Spinal cord (tissue), 9 donors: ENCODE measurements at regions not wholly inside any gene's neighbourhood (a gene's known extent, or its start where the extent isn't known, plus 50 kb on each side); places are given as distances from the start of the nearest gene placed in this dataset.

Experiments used
- DNase-seq, 6 donors: peaks; one replicate each; pipeline versions ENCODE4 v3.0.0 to v3.0.0-alpha.2; 2013 to 2015; ENCODE audit warnings: low spot score in 6 of 6, low read depth in 4 of 6
- H3K27ac ChIP-seq: one replicate; pipeline ENCODE4 v1.5.1; 2013; ENCODE audit warnings: low read depth, low read length, control low read depth
- H3K27me3 ChIP-seq: one replicate; pipeline ENCODE4 v1.6.1; 2013; ENCODE audit warnings: low read length; ENCODE audit not compliant: control insufficient read depth, insufficient read depth
- H3K36me3 ChIP-seq: one replicate; pipeline ENCODE4 v1.6.1; 2013; ENCODE audit warnings: low read length; ENCODE audit not compliant: control insufficient read depth, insufficient read depth
- H3K4me1 ChIP-seq: one replicate; pipeline ENCODE4 v1.6.1; 2013; ENCODE audit warnings: low read length; ENCODE audit not compliant: control insufficient read depth, insufficient read depth
- H3K4me3 ChIP-seq: one replicate; pipeline ENCODE4 v1.5.1; 2013; ENCODE audit warnings: low read depth, low read length, control low read depth
- H3K9me3 ChIP-seq: one replicate; pipeline ENCODE4 v1.6.1; 2013; ENCODE audit warnings: low read length; ENCODE audit not compliant: control insufficient read depth, insufficient read depth
- WGBS: methylation state at CpG from one replicate; pipeline ENCODE4 v1.1.5; 2013; ENCODE audit warnings: missing lambda C conversion rate; ENCODE audit not compliant: insufficient coverage; 5-methylcytosine and 5-hydroxymethylcytosine counted together
- donor health status: healthy.

- no peak overlapping the region for H3K4me3 ChIP-seq
- no peak for DNase-seq
- H3K4me1 ChIP-seq, result no peaks in the 10 kb centered on the region
- no peak overlapping the region for H3K27ac ChIP-seq
- no peaks in the 10 kb centered on the region for H3K9me3 ChIP-seq
- no peaks in the 10 kb centered on the region for H3K27me3 ChIP-seq
- H3K36me3 ChIP-seq, result no peaks in the 10 kb centered on the region
Observed at GRCh38 chr9:115943431-115944165, 210.0 kb upstream of the PAPPA start.

GRCh38 chr9:115944166-115944948 is 209.2 kb upstream of the PAPPA start:
- H3K4me1 ChIP-seq, result no peaks in the 10 kb centered on the region
- no peak overlapping the region for H3K4me3 ChIP-seq
- WGBS, result 60% methylated on average over 9 of the region's 10 CpGs
- DNase-seq, result peak in 1 of 6 donors; percentile 39
- no peaks in the 10 kb centered on the region for H3K36me3 ChIP-seq
- H3K27me3 ChIP-seq, result no peaks in the 10 kb centered on the region
- H3K27ac ChIP-seq, result peak overlapping the region; percentile 13
- H3K9me3 ChIP-seq, result no peaks in the 10 kb centered on the region

GRCh38 chr9:115945009-115945431 is 208.6 kb upstream of the PAPPA start:
- Histone ChIP-seq H3K27ac (no peak overlapping the region), H3K9me3 (no peaks in the 10 kb centered on the region), H3K36me3 (no peaks in the 10 kb centered on the region), H3K4me3 (no peak overlapping the region), H3K27me3 (no peaks in the 10 kb centered on the region), H3K4me1 (no peaks in the 10 kb centered on the region)
- DNase-seq, result peak in 1 of 6 donors; percentile 1

- Histone ChIP-seq H3K4me1 (no peaks in the 10 kb centered on the region), H3K4me3 (no peak overlapping the region), H3K36me3 (no peaks in the 10 kb centered on the region), H3K27me3 (no peaks in the 10 kb centered on the region), H3K27ac (no peak overlapping the region), H3K9me3 (no peaks in the 10 kb centered on the region)
- WGBS, result 67% methylated on average over 1 of the region's 2 CpGs
- no peak for DNase-seq
Observed at GRCh38 chr9:115946530-115946929, 207.1 kb upstream of the PAPPA start.

GRCh38 chr9:115951977-115952376 is 201.6 kb upstream of the PAPPA start:
- H3K27ac ChIP-seq, result no peak overlapping the region

GRCh38 chr9:115952430-115953292 is 200.9 kb upstream of the PAPPA start:
- peak in 1 of 6 donors; percentile 59 for DNase-seq
- Histone ChIP-seq H3K4me3 (no peak overlapping the region), H3K36me3 (no peaks in the 10 kb centered on the region), H3K9me3 (no peaks in the 10 kb centered on the region), H3K27ac (no peak overlapping the region), H3K4me1 (no peaks in the 10 kb centered on the region), H3K27me3 (no peaks in the 10 kb centered on the region)
- WGBS, result 77% methylated on average over 1 of the region's 4 CpGs

More at GRCh38 chr9:115951977-115952376, 201.6 kb upstream of the PAPPA start:
- Histone ChIP-seq H3K9me3 (no peaks in the 10 kb centered on the region), H3K4me3 (no peak overlapping the region), H3K4me1 (no peaks in the 10 kb centered on the region), H3K36me3 (no peaks in the 10 kb centered on the region), H3K27me3 (no peaks in the 10 kb centered on the region)
- no peak for DNase-seq
- no CpG with 5 or more reads among the region's 4 CpGs for WGBS

- Histone ChIP-seq H3K27ac (no peak overlapping the region), H3K36me3 (no peaks in the 10 kb centered on the region), H3K9me3 (no peaks in the 10 kb centered on the region), H3K4me1 (no peaks in the 10 kb centered on the region), H3K4me3 (no peak overlapping the region), H3K27me3 (no peaks in the 10 kb centered on the region)
- WGBS, result no CpG with 5 or more reads among the region's 3 CpGs
- DNase-seq, result peak in 1 of 6 donors; percentile 68
Observed at GRCh38 chr9:115956371-115956770, 197.2 kb upstream of the PAPPA start.

GRCh38 chr9:115957585-115957984 is 196.0 kb upstream of the PAPPA start:
- Histone ChIP-seq H3K4me1 (no peaks in the 10 kb centered on the region), H3K36me3 (no peaks in the 10 kb centered on the region), H3K9me3 (no peaks in the 10 kb centered on the region), H3K4me3 (no peak overlapping the region), H3K27ac (no peak overlapping the region), H3K27me3 (no peaks in the 10 kb centered on the region)
- WGBS, result 18% methylated on average over 2 of the region's 2 CpGs
- DNase-seq, result peak in 1 of 6 donors; percentile 6

- Histone ChIP-seq H3K27me3 (no peaks in the 10 kb centered on the region), H3K27ac (no peak overlapping the region), H3K36me3 (no peaks in the 10 kb centered on the region), H3K4me3 (no peak overlapping the region), H3K4me1 (no peaks in the 10 kb centered on the region), H3K9me3 (no peaks in the 10 kb centered on the region)
- DNase-seq, result peak in 1 of 6 donors; percentile 29
- no CpG with 5 or more reads among the region's 3 CpGs for WGBS
Observed at GRCh38 chr9:115964710-115965347, 188.8 kb upstream of the PAPPA start.
